Testis (tissue), 2 donors: ENCODE measurements at regions not wholly inside any gene's neighbourhood (a gene's known extent, or its start where the extent isn't known, plus 50 kb on each side); places are given as distances from the start of the nearest gene placed in this dataset.

Experiments used
- DNase-seq: peaks from one replicate; pipeline ENCODE4 v3.0.0-alpha.2; 2019
- H3K27ac ChIP-seq, 2 donors: fragments of 200-600 bp; sonication (generic); one replicate each; pipeline ENCODE4 v1.5.1; 2019
- H3K27me3 ChIP-seq: fragments of 200-600 bp; sonication (generic); one replicate; pipeline ENCODE4 v1.5.1; 2019
- H3K36me3 ChIP-seq: fragments of 200-600 bp; sonication (generic); one replicate; pipeline ENCODE4 v1.5.1; 2017; ENCODE audit warnings: low read depth; ENCODE audit errors: missing control alignments
- H3K4me1 ChIP-seq: fragments of 200-600 bp; sonication (generic); one replicate; pipeline ENCODE4 v1.5.1; 2019
- H3K4me3 ChIP-seq, 2 donors: fragments of 200-600 bp; sonication (generic); one replicate each; pipeline ENCODE4 v1.5.1; 2017 to 2019
- H3K9me3 ChIP-seq: fragments of 200-600 bp; sonication (generic); one replicate; pipeline ENCODE4 v1.5.1; 2017
- POLR2A ChIP-seq: fragments of 450-650 bp; IDR thresholded peaks from one replicate; pipeline ENCODE4 v1.6.1; 2017; ENCODE audit warnings: antibody characterized with exemption, mild to moderate bottlenecking, moderate library complexity
- WGBS, 2 donors: methylation state at CpG; one replicate each; pipeline ENCODE4 v1.1.5; 2018; 5-methylcytosine and 5-hydroxymethylcytosine counted together
- intact Hi-C: fragments of 100-400 bp; cut with DNase I; formaldehyde crosslinking; loops from one replicate; pipeline ENCODE4 v1.15.1; 2023; ENCODE audit warnings: low total_unique reads
- TF ChIP-seq, protein P1 (sequence below), 3 experiments: fragments of 450-650 bp in 2 of 3; fragments of 200-600 bp in 1 of 3; sonication (generic) in 1 of 3; IDR thresholded peaks; one replicate each; pipeline ENCODE4 v1.5.1; 2016 to 2019; ENCODE audit warnings: antibody characterized with exemption in 3 of 3, mild to moderate bottlenecking in 2 of 3, moderate library complexity in 1 of 3

DNA sequence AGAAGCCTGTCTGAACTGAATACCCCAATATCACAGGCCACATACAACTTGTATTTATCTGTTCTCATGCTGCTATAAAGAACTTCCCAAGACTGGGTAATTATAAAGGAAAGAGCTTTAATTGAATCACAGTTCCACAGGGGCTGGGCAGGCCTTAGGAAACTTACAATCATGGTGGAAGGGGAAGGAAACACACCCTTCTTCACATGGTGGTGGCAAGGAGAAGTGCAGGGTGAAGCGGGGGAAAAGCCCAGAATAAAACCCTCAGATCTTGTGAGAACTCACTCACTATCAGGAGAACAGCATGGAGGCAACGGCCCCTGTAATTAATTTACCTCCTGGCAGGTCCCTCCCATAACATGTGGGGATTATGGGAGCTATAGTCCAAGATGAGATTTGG lies 50.3 kb upstream of the FNDC1 start:
- WGBS, 2 donors: 75 to 85% methylated on average over 2 of the region's 2 CpGs
- peaks cover 20% of the 10 kb centered on the region for H3K4me1 ChIP-seq
- DNase-seq: no peak
- no peaks in the 10 kb centered on the region for H3K9me3 ChIP-seq
- intact Hi-C loops: no loop called here
- no peak overlapping the region for H3K4me3 ChIP-seq
- H3K27me3 ChIP-seq: no peaks in the 10 kb centered on the region
- H3K36me3 ChIP-seq: no peaks in the 10 kb centered on the region
- peak overlapping the region; percentile 47 to 68 for H3K27ac ChIP-seq
- TF ChIP-seq POLR2A: no peak
- TF ChIP-seq, protein P1, sequence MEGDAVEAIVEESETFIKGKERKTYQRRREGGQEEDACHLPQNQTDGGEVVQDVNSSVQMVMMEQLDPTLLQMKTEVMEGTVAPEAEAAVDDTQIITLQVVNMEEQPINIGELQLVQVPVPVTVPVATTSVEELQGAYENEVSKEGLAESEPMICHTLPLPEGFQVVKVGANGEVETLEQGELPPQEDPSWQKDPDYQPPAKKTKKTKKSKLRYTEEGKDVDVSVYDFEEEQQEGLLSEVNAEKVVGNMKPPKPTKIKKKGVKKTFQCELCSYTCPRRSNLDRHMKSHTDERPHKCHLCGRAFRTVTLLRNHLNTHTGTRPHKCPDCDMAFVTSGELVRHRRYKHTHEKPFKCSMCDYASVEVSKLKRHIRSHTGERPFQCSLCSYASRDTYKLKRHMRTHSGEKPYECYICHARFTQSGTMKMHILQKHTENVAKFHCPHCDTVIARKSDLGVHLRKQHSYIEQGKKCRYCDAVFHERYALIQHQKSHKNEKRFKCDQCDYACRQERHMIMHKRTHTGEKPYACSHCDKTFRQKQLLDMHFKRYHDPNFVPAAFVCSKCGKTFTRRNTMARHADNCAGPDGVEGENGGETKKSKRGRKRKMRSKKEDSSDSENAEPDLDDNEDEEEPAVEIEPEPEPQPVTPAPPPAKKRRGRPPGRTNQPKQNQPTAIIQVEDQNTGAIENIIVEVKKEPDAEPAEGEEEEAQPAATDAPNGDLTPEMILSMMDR (IDR thresholded peaks at IDR 0.05): no peak

DNA sequence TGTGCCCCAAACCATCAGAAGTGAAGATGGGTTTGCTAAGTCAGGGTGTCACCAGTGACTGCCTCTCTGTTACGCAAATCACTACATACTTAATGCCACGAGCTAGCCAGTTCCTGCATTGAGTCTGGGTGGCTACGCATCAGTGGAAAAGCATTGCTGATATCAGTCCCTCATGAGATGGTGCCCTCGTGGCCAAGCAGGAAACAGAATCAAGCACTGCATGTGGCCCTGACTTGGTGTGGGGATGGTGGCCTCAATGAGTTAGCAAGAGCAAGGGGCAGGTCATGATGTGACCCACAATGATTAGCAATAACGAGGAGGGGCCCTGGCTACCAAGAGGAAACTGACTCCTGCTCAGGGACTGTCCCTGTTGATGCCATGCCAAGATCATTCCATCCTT lies 51.6 kb upstream of the FNDC1 start:
- Histone ChIP-seq H3K9me3 (no peaks in the 10 kb centered on the region), H3K36me3 (no peaks in the 10 kb centered on the region), H3K27me3 (no peaks in the 10 kb centered on the region), H3K4me3 (no peak overlapping the region), H3K4me1 (peaks cover 20% of the 10 kb centered on the region), H3K27ac (peak overlapping the region; percentile 68 to 73)
- no peak for DNase-seq
- 62 to 64% methylated on average over 2 to 5 of the region's 5 CpGs for WGBS, 2 donors
- intact Hi-C loops: no loop called here
- TF ChIP-seq, protein P1 (IDR thresholded peaks at IDR 0.05): no peak
- no peak for TF ChIP-seq POLR2A

DNA sequence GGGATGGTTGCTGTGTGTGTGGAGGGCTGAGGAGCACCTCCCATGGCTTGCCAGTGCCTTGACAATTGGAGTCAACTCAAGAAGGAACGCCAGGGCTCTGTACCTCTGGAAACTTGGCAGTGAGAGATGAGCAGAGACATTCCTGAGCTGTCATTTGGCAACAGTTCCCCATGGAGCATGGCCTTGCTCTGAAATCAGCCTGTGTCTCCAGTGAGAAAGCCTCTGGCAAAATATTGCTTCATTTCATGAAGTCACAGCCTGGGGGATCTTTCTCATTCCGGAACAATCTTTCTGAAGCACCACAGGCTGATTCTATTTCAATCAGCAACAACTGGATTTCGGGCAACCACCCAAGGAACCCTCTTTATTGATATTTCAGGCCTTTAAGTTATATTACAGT lies 52.2 kb upstream of the FNDC1 start:
- Histone ChIP-seq H3K4me3 (no peak overlapping the region), H3K27me3 (no peaks in the 10 kb centered on the region), H3K4me1 (peaks cover 20% of the 10 kb centered on the region), H3K9me3 (no peaks in the 10 kb centered on the region), H3K36me3 (no peaks in the 10 kb centered on the region), H3K27ac (peak overlapping the region; percentile 68 to 73)
- peak; percentile 67 for DNase-seq
- intact Hi-C loops: no loop called here
- WGBS, 2 donors: 34 to 73% methylated on average over 2 to 3 of the region's 3 CpGs
- no peak for TF ChIP-seq POLR2A
- TF ChIP-seq, protein P1 (IDR thresholded peaks at IDR 0.05): no peak

DNA sequence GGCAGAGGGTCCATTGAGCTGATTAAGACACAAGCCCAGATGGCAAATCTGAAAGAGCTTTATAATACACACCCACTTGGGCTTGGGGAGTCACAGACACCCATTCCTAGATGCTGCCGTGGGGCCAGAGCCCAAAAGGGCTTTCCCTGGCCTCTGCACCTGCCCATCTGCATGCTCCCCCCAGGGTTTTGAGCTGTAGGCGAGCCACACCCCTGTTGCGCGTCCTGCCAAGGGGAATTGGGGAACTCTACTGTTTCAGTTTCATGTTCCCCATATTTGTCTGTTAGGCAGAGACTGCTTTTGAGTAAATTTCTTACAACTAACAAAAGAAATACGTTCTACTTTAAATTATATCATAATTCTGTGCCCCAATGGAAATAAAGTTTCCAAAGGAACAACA lies 52.9 kb upstream of the FNDC1 start:
- Histone ChIP-seq H3K4me1 (peaks cover 20% of the 10 kb centered on the region), H3K27ac (peak overlapping the region; percentile 68 to 73), H3K27me3 (no peaks in the 10 kb centered on the region), H3K4me3 (no peak overlapping the region), H3K36me3 (no peaks in the 10 kb centered on the region), H3K9me3 (no peaks in the 10 kb centered on the region)
- 70 to 72% methylated on average over 5 of the region's 5 CpGs for WGBS, 2 donors
- TF ChIP-seq, protein P1 (IDR thresholded peaks at IDR 0.05): no peak
- TF ChIP-seq POLR2A: no peak
- DNase-seq: no peak
- intact Hi-C loops: no loop called here

DNA sequence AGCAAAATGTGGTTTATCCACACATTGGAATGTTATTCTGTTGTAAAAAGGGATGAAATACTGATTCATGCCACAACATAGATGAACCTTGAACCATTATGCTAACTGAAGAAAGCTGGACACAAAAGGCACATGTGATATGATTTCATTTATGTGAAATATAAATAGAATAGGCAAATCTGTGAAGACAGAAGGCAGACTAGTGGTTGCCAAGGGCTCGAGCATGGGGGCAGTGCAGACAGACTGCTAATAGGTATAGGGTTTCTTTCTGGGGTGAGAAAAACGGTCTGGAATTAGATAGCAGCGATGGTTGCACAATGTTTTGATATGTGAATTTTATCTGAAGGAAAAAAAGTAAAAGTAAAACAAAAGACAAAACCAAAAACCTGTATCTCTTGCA lies 54.6 kb upstream of the FNDC1 start:
- Histone ChIP-seq H3K27me3 (no peaks in the 10 kb centered on the region), H3K4me3 (no peak overlapping the region), H3K9me3 (no peaks in the 10 kb centered on the region), H3K4me1 (peaks cover 20% of the 10 kb centered on the region), H3K36me3 (no peaks in the 10 kb centered on the region), H3K27ac (no peak overlapping the region)
- no peak for DNase-seq
- intact Hi-C loops: no loop called here
- no peak for TF ChIP-seq POLR2A
- TF ChIP-seq, protein P1 (IDR thresholded peaks at IDR 0.05): no peak
- WGBS, 2 donors: 62 to 65% methylated on average over 3 of the region's 3 CpGs
